ENCODE measurements at regions not wholly inside any gene's neighbourhood (a gene's known extent, or its start where the extent isn't known, plus 50 kb on each side); places are given as distances from the start of the nearest gene placed in this dataset.

DNA sequence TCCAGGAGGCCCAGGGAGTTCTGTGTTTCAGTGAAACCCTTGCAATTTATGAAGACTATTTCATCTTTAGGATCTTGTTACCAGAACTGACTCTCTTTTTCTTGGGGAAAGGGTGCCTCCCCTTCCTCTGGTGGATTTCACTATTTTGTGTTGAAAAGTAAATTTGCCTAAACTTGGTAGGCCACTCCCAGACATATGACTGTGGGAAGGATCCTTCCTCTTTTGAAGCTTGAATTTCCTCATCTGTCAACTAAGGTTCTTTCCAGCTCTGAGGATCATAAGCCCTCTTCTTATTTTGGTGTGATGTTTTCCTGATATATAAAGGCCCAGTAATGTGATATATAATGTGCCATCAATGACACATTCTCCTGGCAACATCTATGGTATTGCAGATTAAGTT lies 59.1 kb upstream of the ZFAND5 start:
- Histone ChIP-seq H3K14ac (ENCODE audit: insufficient read depth, low read length) (no peak overlapping the region), H2BK12ac (ENCODE audit: insufficient read length, low read depth, low read length) (no peak overlapping the region), H3K9me3 (ENCODE audit: control insufficient read depth, low read depth, low read length) (no peaks in the 10 kb centered on the region), H3K23ac (ENCODE audit: insufficient read length, low read depth, low read length) (no peak overlapping the region), H2BK5ac (ENCODE audit: insufficient read length, low read length) (no peak overlapping the region), H3K27me3 (ENCODE audit: insufficient read depth, low read length) (no peaks in the 10 kb centered on the region), H3K79me1 (ENCODE audit: insufficient read depth, low read depth, low read length, poor library complexity, severe bottlenecking) (no peaks in the 10 kb centered on the region), H2BK15ac (ENCODE audit: low read depth, low read length) (no peak overlapping the region), H3K9ac (ENCODE audit: extremely low read depth, insufficient read length, low read length) (no peak overlapping the region), H3K56ac (ENCODE audit: insufficient read length, low read depth, low read length) (no peak overlapping the region), H4K91ac (ENCODE audit: insufficient read length, low read depth, low read length) (no peak overlapping the region), H3K4ac (ENCODE audit: low read depth, low read length) (no peak overlapping the region), H3K23me2 (ENCODE audit: insufficient read length, low read depth, low read length, poor library complexity, severe bottlenecking) (no peaks in the 10 kb centered on the region), H2BK20ac (ENCODE audit: low read depth, low read length, poor library complexity, severe bottlenecking) (no peak overlapping the region), H3K4me1 (ENCODE audit: insufficient read depth, low read length) (no peaks in the 10 kb centered on the region; the same call in 1 of the 2 replicates), H4K5ac (ENCODE audit: insufficient read length, low read depth, low read length) (no peak overlapping the region), H3K79me2 (ENCODE audit: insufficient read depth, low read length) (no peaks in the 10 kb centered on the region), H3K27ac (ENCODE audit: insufficient read length, low read depth, low read length) (no peak overlapping the region), H2BK120ac (ENCODE audit: low read depth, low read length, poor library complexity, severe bottlenecking) (no peak overlapping the region), H3K18ac (ENCODE audit: insufficient read length, low read depth, low read length) (no peak overlapping the region), H3T11ph (ENCODE audit: low read length) (no peak overlapping the region), H4K20me1 (ENCODE audit: control insufficient read depth, insufficient read depth, insufficient read length) (no peaks in the 10 kb centered on the region), H2AFZ (ENCODE audit: low read length) (no peak overlapping the region), H4K8ac (replicated peaks; ENCODE audit: insufficient read length, low read depth, low read length) (no peak overlapping the region), H2AK5ac (ENCODE audit: insufficient read length, low read length) (no peak overlapping the region), H3K4me2 (ENCODE audit: insufficient read depth, insufficient read length, low read length) (no peak overlapping the region)
- no peak overlapping the region for H3K4me3 Mint-ChIP-seq
- H3K27ac Mint-ChIP-seq: no peak overlapping the region
- H3K36me3 Mint-ChIP-seq (ENCODE audit: insufficient read depth in 1 of 3, low read depth in 3 of 3): no peaks in the 10 kb centered on the region; a peak in 1 of 7 replicates
- no peaks in the 10 kb centered on the region for H3K9me3 Mint-ChIP-seq
- DNase-seq: no peak
- TF ChIP-seq, protein P1, sequence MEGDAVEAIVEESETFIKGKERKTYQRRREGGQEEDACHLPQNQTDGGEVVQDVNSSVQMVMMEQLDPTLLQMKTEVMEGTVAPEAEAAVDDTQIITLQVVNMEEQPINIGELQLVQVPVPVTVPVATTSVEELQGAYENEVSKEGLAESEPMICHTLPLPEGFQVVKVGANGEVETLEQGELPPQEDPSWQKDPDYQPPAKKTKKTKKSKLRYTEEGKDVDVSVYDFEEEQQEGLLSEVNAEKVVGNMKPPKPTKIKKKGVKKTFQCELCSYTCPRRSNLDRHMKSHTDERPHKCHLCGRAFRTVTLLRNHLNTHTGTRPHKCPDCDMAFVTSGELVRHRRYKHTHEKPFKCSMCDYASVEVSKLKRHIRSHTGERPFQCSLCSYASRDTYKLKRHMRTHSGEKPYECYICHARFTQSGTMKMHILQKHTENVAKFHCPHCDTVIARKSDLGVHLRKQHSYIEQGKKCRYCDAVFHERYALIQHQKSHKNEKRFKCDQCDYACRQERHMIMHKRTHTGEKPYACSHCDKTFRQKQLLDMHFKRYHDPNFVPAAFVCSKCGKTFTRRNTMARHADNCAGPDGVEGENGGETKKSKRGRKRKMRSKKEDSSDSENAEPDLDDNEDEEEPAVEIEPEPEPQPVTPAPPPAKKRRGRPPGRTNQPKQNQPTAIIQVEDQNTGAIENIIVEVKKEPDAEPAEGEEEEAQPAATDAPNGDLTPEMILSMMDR (conservative IDR thresholded peaks at IDR 0.05): no peak
- peaks cover 2 to 3% of the 10 kb centered on the region in 2 experiments; a peak in 2 of 4 replicates for H3K4me1 Mint-ChIP-seq
- H3K27me3 Mint-ChIP-seq (ENCODE audit: low read depth): no peaks in the 10 kb centered on the region
